HG03039 (cell line): ENCODE measurements at regions not wholly inside any gene's neighbourhood (a gene's known extent, or its start where the extent isn't known, plus 50 kb on each side); places are given as distances from the start of the nearest gene placed in this dataset.

Experiments
- ATAC-seq: cut with Tn5 transposase; IDR thresholded peaks from one replicate; pipeline ENCODE4 v1.9.1; 2021; ENCODE audit warnings: mild to moderate bottlenecking, moderate library complexity; ENCODE audit not compliant: unreplicated experiment

- no peak for ATAC-seq
These were observed 59.4 kb upstream of the ASIC2 start for GRCh38 chr17:33352526-33352925.

DNA sequence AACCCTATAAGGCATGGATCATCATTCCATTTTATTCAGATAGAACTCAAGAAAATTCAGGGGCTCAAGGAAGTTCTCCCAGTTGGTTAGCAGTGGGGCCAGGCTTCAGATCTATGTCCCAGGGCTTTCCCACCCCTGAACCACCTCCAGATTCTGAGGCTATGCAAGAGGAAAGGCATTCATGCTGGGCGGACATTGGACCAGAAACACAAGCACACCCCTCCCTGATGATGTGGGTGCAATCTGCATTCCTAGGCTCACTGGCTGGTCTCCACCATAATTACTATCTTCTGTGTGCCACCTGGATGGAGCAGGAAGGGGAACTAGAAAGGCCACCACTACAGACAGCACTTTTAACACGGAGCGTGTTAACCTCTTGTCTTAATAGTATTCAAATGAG is 63.2 kb upstream of the ASIC2 start:
- no peak for ATAC-seq

DNA sequence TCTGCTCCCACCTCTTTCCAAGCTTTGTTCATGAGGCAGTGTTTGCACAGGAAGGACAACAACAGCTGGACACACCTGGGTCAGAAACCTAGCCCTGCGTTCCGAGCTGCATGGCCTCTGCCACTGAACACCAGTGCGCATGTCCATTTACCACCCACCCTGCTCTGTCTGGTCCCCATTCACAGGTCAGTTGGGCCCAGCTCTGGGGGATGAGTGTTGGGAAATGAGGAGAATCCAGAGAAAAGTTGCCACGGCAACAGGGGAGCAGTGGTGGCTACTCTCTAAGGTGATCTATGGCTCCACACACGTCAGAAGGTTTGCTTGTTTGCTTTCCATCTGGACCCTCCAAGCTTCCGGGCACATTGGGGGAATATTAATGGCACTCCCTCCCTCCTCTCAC is 70.4 kb upstream of the ASIC2 start:
- no peak for ATAC-seq

DNA sequence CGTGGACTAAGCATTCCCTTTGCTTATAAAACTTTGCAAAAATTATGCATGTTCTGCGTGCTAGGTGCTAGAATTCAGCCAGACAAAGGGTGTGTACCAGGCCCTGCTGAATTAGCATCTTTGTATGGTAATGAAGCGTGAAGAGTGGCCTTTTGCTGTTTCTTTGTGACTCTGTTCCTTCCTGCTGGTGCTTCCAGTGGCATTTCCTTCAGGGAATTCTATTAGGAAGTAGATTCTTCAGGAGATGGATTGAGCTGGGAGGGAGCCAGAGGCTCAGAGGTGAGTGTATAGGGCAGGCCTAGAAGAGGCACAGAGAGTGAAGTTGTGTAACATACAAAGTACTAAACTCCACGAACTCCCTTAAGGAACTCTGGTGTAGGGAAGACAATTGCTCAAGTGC is 73.9 kb upstream of the ASIC2 start:
- ATAC-seq = no peak

GRCh38 chr17:33369149-33369548 is 76.1 kb upstream of the ASIC2 start:
- no peak for ATAC-seq

DNA sequence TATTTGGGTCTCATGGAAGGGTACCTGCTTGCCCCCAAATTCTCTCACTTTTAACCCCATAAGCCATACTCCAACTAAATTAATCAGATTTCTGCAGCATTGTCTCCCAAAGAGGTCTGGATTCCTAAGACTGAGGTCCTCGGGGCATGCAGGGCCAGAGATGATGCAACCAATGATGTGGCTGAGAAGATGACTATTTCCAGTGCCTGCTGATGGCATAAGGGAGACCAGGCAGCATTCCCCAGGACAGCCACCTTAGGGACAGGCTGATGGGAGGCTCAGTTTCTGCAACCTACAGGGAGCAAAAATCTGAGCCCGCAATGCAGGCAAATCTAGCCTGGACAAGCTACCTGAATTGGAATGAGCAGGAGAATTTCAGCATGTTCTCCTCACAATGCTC is 76.8 kb upstream of the ASIC2 start:
- no peak for ATAC-seq

DNA sequence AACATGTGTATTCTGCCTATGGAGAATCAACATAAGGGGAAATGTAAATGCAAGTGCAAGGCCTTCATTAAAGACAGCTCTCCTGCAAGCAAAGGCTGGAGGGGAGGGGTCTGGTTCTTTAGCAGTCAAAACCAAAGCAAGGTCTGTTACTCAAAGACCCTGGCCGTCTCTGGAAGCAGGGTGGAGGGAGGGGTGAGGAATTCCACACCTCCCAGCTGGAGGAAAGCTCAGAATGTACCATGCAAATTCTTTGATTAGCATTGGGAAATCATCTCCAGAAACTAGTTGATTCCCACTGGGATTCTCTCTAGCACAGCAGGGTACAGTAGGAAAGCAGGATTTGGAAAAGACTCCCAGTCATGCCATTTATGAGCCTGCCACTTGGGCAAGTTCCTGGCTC is 77.3 kb upstream of the ASIC2 start:
- no peak for ATAC-seq

GRCh38 chr17:33371377-33371776 is 78.3 kb upstream of the ASIC2 start:
- no peak for ATAC-seq

- no peak for ATAC-seq
These were observed 80.2 kb upstream of the ASIC2 start for GRCh38 chr17:33373273-33373672.

DNA sequence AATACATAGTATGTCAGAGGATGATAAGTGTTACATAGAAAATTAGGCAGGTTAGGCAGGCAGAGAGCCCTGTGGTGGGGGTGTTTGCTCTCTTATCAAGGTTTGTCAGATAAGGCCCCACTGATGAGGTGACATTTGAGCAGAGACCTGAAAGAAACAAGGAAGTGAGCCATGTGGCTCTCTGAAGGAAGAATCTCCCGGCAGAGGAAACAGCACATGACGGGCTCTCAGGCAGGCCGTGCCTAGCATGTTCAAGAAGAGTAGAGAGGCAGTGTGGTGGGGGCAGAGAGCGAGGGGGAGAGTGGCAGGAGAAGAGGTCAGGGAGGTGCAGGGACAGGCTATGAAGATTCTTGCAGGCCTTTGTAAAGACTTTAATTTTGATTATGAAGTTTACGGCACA is 82.0 kb upstream of the ASIC2 start:
- no peak for ATAC-seq

DNA sequence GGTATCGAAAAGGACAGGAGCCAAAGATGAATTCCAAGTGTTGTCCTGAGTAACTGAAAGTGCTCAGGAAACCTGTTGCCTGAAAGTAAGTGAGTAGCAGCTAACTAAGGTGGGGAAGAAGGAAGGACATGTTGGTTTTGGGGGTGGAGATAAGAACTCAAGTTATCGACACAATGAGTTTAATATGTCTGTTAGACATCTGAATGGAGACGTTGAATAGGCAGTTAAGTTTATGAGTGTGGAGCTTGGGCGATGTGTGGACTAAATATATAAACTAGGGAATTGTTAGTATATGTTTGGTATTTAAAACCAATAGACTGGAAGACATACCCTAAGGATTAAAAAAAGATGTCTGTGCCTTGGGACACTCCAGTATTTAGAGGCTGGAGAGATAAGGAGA is 82.7 kb upstream of the ASIC2 start:
- ATAC-seq = no peak

DNA sequence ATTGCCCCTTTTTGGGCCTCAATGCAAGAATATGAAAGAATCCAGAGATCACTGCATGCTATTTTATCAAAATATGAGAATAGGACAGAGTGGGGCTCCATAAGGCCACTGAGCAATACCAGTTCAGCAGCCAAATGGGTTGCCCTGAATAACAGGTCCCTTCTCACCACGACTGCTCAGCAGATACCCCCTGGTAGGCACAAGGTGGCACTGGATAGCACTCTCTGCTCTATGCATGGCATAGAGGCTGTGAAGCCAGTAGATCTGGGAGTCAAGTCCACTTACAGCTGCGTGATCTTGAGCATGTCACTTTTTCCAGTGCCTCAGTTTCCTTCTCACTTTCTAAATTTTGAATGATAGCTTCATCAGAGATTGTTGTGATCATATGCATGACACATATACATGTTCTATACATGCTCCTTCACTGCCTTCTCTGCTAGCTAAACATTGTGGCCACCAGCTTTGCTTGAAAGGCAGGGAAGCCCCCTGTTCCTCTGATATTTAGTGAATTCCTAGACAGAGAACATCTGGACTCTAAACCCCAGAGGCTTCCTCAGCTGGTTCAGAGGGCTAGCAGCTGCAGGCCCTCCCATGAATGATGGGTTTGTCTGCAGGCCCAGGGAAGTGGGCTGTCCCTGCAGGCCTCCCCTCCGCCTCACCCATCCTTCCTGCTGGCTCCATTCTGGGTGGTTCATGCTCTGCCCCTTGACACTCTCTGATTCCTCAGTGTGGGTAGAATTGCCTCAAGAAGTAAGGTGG is 84.9 kb upstream of the ASIC2 start:
- no peak for ATAC-seq

GRCh38 chr17:33381201-33381600 is 88.1 kb upstream of the ASIC2 start:
- no peak for ATAC-seq

GRCh38 chr17:33383488-33384023 is 90.5 kb upstream of the ASIC2 start:
- ATAC-seq = no peak

DNA sequence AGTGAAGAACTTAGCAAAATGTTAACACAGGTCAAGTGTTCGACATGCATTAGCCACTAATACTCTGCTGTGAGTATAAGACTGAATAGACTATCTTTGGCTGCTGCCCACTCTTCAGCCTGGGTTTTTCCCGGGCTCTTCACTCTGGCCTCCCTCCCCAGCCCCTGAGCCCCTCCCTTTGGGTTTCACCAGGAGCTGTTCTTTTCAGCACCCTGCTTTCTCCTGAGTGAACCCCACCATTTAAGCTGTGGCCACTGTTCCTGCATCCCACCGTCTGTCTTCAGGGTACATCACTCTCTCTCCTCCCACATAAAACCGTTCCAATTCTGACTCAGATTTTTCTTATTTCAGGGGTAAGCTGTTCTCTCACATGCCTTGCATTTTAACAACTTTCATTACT is 92.0 kb upstream of the ASIC2 start:
- ATAC-seq = no peak

DNA sequence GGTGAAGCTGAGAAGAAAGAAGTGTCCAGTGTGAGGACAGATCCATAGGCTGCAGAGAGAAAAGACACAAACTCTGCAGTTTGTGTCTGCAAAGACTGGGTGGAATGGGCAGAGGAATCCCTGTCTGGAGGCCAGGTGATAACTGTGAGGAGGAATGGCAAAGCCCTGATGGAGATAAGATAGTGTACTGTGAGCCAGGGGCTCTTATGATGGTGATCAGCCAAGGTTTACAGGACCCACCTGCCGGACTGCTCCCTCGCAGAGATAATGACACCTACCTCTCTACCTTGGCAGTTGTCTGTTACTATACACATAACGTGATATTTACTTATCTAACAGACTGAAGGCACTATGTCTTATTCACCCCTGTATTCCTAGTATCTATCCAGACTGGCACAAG is 92.6 kb upstream of the ASIC2 start:
- ATAC-seq = no peak

GRCh38 chr17:33387406-33387805 is 94.3 kb upstream of the ASIC2 start:
- no peak for ATAC-seq

DNA sequence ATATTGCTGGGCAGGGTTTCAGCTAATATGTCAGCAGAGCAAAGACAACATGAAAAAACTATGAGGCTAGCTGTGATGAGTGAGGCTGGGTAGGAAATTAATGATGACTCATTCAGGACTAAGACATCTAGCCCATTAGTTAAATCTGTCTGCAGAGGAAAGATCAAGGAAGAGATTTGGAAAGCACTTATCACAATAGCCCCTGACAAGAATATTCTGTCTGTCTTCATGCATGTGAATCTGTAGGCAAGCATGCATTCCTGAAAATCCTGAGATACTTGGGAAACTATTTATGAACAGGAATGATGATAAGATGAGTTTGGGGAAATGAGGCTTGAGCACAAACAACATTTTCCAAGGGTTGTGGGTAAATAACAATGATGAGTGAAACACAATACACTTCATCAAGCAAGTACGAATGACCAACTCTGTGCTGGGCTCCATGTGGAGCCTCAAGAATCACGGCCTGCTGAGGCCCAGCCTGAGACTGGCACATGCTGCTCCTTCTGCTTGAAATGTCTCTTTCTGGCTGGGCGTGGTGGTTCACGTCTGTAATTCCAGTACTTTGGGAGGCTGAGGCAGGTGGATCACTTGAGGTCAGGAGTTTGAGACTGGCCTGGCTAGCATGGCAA is 96.5 kb upstream of the ASIC2 start:
- no peak for ATAC-seq

- no peak for ATAC-seq
These were observed 97.5 kb upstream of the ASIC2 start for GRCh38 chr17:33390479-33391176.

DNA sequence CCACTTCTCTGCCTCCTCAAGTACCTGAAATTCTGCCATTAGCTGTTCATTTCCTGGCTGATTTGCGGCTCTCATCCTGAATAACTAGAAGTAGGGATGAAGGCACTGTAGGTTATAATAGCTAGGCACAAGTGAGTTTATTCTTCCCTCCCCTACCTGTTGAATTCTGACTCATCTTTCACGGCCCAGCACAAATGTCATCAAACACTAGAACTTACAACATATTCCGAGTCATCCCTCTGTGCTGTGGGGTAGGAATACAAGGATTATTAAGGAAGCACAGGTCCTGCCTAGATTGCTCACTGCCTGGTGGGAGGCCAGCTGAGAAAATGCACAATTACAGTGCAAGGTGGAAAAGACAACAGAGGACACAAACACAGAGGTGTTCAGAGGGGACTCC is 103.7 kb upstream of the ASIC2 start:
- ATAC-seq = no peak

DNA sequence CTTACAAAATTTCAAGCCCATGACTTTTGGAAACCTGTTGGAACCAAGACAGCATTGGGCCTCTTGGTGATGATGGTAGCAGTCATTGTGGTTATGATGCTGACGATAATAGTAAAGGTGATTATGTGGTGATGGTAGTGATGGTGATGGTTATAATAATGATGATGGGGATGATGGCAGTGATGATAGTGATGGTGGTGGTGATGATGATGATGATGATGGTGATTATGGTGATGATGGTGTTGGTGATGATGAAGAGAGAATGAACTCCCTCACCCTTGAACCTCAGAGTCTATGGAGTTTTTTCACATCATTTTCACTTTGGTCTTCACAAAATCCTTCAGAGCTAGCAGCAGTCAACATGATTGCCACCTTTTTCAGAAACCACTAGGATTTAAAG is 105.3 kb upstream of the ASIC2 start:
- ATAC-seq = no peak

- no peak for ATAC-seq
These were observed 108.2 kb upstream of the ASIC2 start for GRCh38 chr17:33401249-33401648.
